Endodermal cell (in vitro differentiated cells): ENCODE measurements at regions not wholly inside any gene's neighbourhood (a gene's known extent, or its start where the extent isn't known, plus 50 kb on each side); places are given as distances from the start of the nearest gene placed in this dataset.

ENCODE experiments used
- DNase-seq: peaks from one replicate; pipeline ENCODE4 v3.0.0-alpha.2; 2017
- H3K27ac ChIP-seq: 2 replicates; pipeline ENCODE4 v1.5.1; 2013; ENCODE audit warnings: mild to moderate bottlenecking, low read depth, low read length, moderate library complexity
- H3K27me3 ChIP-seq: 2 replicates; pipeline ENCODE4 v1.6.1; 2013; ENCODE audit warnings: mild to moderate bottlenecking, low read length, moderate library complexity; ENCODE audit not compliant: insufficient read depth, control insufficient read depth, poor library complexity, severe bottlenecking
- H3K36me3 ChIP-seq: 2 replicates; pipeline ENCODE4 v1.7.0; 2013; ENCODE audit warnings: mild to moderate bottlenecking, low read length, moderate library complexity; ENCODE audit not compliant: control insufficient read depth, insufficient read depth
- H3K4me1 ChIP-seq: one replicate; pipeline ENCODE4 v1.7.0; 2013; ENCODE audit warnings: low read length; ENCODE audit not compliant: control insufficient read depth, insufficient read depth
- H3K4me3 ChIP-seq: 2 replicates; pipeline ENCODE4 v1.5.1; 2013; ENCODE audit warnings: mild to moderate bottlenecking, low read length, moderate library complexity
- H3K9ac ChIP-seq: 2 replicates; pipeline ENCODE4 v1.6.1; 2013; ENCODE audit warnings: mild to moderate bottlenecking, low read length, moderate library complexity; ENCODE audit not compliant: poor library complexity, severe bottlenecking; ENCODE audit errors: extremely low read depth
- H3K9me3 ChIP-seq: 2 replicates; pipeline ENCODE4 v1.6.1; 2013; ENCODE audit warnings: mild to moderate bottlenecking, low read length, moderate library complexity; ENCODE audit not compliant: control insufficient read depth
- H3K27ac Mint-ChIP-seq: 2 replicates; pipeline ENCODE4 v1.8.0; 2020; ENCODE audit warnings: mixed read lengths
- H3K27me3 Mint-ChIP-seq: 2 replicates; pipeline ENCODE4 v1.8.0; 2021; ENCODE audit warnings: mild to moderate bottlenecking, mixed read lengths; ENCODE audit not compliant: insufficient read depth
- H3K36me3 Mint-ChIP-seq: 2 replicates; pipeline ENCODE4 v1.8.0; 2020; ENCODE audit warnings: low read depth, mixed read lengths
- H3K4me1 Mint-ChIP-seq: 2 replicates; pipeline ENCODE4 v1.8.0; 2020; ENCODE audit warnings: mixed read lengths
- H3K4me3 Mint-ChIP-seq: 2 replicates; pipeline ENCODE4 v1.8.0; 2020; ENCODE audit warnings: mild to moderate bottlenecking, moderate library complexity, mixed read lengths
- H3K9me3 Mint-ChIP-seq: 2 replicates; pipeline ENCODE4 v1.8.0; 2020; ENCODE audit warnings: mild to moderate bottlenecking, mixed read lengths
- WGBS, 2 experiments: methylation state at CpG; one replicate each; pipeline versions ENCODE4 v1.1.5 to v1.1.7; 2013; ENCODE audit warnings: missing lambda C conversion rate in 2 of 2, mixed read lengths in 1 of 2; ENCODE audit not compliant: insufficient coverage in 1 of 2, insufficient read length in 1 of 2; 5-methylcytosine and 5-hydroxymethylcytosine counted together
- TF ChIP-seq, protein P1 (sequence below): fragments of 200-600 bp; sonication (generic); conservative IDR thresholded peaks from 2 replicates; pipeline ENCODE4 v1.5.0; 2021; ENCODE audit warnings: antibody characterized with exemption, mild to moderate bottlenecking

DNA sequence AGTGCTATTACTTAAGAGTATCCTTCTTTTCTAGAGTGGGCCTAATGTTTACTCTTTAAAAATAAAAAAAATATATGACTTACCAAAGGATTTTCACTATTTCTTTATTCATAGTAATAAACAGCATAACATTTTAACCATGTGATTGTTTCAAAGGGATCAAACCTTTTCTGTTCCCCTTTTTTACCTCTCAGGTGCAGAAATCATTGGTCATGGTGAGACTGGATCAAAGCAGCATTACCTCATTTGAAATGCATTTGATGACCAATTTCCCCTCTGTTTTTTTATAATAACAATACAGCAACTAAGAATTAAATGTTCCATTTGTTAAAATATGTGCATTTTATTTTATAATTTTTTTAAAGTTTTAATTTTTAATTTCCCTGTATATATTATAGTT lies 598.0 kb upstream of the RGMB start:
- Histone ChIP-seq H3K9me3 (peaks cover 6% of the 10 kb centered on the region), H3K9ac (no peak overlapping the region), H3K36me3 (peaks cover 21% of the 10 kb centered on the region), H3K27me3 (no peaks in the 10 kb centered on the region), H3K4me3 (no peak overlapping the region), H3K27ac (no peak overlapping the region), H3K4me1 (peaks cover 5% of the 10 kb centered on the region)
- TF ChIP-seq, protein P1, sequence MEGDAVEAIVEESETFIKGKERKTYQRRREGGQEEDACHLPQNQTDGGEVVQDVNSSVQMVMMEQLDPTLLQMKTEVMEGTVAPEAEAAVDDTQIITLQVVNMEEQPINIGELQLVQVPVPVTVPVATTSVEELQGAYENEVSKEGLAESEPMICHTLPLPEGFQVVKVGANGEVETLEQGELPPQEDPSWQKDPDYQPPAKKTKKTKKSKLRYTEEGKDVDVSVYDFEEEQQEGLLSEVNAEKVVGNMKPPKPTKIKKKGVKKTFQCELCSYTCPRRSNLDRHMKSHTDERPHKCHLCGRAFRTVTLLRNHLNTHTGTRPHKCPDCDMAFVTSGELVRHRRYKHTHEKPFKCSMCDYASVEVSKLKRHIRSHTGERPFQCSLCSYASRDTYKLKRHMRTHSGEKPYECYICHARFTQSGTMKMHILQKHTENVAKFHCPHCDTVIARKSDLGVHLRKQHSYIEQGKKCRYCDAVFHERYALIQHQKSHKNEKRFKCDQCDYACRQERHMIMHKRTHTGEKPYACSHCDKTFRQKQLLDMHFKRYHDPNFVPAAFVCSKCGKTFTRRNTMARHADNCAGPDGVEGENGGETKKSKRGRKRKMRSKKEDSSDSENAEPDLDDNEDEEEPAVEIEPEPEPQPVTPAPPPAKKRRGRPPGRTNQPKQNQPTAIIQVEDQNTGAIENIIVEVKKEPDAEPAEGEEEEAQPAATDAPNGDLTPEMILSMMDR: no peak
- DNase-seq: no peak
- peaks cover 6% of the 10 kb centered on the region for H3K9me3 Mint-ChIP-seq
- no peak overlapping the region for H3K27ac Mint-ChIP-seq
- peaks cover 34% of the 10 kb centered on the region for H3K36me3 Mint-ChIP-seq
- peaks cover 3% of the 10 kb centered on the region for H3K4me1 Mint-ChIP-seq
- H3K27me3 Mint-ChIP-seq: no peaks in the 10 kb centered on the region
- H3K4me3 Mint-ChIP-seq: no peak overlapping the region

DNA sequence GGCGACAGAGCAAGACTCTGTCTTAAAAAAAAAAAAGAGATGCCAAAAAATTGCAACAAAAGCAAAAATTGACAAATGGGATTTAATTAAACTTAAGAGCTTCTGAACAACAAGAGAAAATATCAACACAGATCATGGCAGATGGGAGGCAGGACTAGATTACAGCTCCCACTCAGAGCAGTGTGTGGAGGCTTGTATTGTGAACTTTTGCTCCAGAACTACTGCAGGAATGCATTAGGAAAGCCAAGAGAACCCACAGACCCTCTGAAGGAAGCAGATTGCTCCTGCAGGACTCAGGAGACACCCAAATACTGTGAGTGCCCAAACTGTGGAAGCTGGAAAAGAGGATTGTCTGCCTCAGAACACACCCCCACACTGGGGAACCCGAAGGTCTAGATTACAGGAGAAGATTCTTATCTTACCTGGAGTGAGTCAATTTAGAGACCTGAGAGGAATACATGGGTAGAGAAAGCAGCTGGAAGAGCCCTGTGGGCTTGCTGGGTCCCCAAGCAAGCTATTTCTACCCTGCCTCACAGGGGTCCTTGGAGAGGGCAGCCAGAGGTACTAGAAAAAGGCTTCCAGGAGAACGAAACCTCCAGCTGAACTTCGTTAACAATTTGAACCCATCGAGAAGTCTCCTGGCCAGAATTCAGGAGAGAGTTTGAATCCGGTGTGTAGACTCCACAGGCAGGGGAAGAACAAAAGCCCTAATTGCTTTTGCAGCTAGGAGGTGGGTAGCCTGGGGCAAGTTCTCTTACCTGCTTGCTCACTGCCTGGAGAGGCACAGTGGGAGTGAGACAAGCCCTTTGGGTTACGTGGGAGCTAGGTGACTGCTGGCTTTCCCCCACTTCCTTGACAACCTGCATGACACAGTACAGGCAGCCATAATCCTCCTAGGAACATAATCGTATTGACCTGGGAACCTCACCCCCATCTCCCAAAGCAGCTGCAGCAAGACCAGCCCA lies 593.4 kb upstream of the RGMB start:
- peaks cover 35% of the 10 kb centered on the region for H3K36me3 ChIP-seq
- H3K27ac ChIP-seq: no peak overlapping the region
- peaks cover 76% of the 10 kb centered on the region for H3K36me3 Mint-ChIP-seq
- H3K27ac Mint-ChIP-seq: no peak overlapping the region
- no peak overlapping the region for H3K4me3 Mint-ChIP-seq
- no peaks in the 10 kb centered on the region for H3K27me3 Mint-ChIP-seq
- peaks cover 41% of the 10 kb centered on the region for H3K9me3 Mint-ChIP-seq
- DNase-seq: no peak
- no peaks in the 10 kb centered on the region for H3K4me1 ChIP-seq
- TF ChIP-seq, protein P1: no peak
- H3K9ac ChIP-seq: no peak overlapping the region
- H3K4me1 Mint-ChIP-seq: peaks cover 3% of the 10 kb centered on the region
- WGBS, 2 experiments: 59 to 80% methylated on average over 4 to 8 of the region's 8 CpGs
- H3K27me3 ChIP-seq: no peaks in the 10 kb centered on the region
- H3K4me3 ChIP-seq: no peak overlapping the region
- H3K9me3 ChIP-seq: peaks cover 37% of the 10 kb centered on the region

DNA sequence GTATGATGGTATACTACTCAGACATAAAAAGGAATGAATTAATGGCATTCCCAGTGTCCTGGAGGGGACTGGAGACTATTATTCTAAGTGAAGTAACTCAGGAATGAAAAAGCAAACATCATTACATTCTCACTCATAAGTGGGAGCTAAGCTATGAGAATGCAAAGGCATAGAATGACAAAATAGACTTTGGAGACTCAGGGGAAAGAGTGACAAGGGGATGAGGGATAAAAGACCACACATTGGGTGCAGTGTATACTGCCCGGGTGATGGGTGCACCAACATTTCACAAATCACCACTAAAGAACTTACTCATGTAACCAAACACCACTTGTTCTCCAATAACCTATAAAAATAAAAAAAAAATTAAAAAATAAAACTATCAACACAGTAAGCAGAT lies 587.3 kb upstream of the RGMB start:
- no peaks in the 10 kb centered on the region for H3K27me3 Mint-ChIP-seq
- TF ChIP-seq, protein P1: no peak
- Histone ChIP-seq H3K4me1 (no peaks in the 10 kb centered on the region), H3K27me3 (no peaks in the 10 kb centered on the region), H3K9me3 (peaks cover 36% of the 10 kb centered on the region), H3K27ac (no peak overlapping the region), H3K36me3 (peaks cover 24% of the 10 kb centered on the region), H3K9ac (no peak overlapping the region), H3K4me3 (no peak overlapping the region)
- H3K27ac Mint-ChIP-seq: no peak overlapping the region
- 100% methylated on average over 1 of the region's 1 CpG; no CpG with 5 or more reads in 1 of the 2 experiments for WGBS, 2 experiments
- peaks cover 4% of the 10 kb centered on the region for H3K4me1 Mint-ChIP-seq
- H3K9me3 Mint-ChIP-seq: peaks cover 35% of the 10 kb centered on the region
- no peak for DNase-seq
- H3K4me3 Mint-ChIP-seq: no peak overlapping the region
- H3K36me3 Mint-ChIP-seq: peaks cover 68% of the 10 kb centered on the region
